ENCODE measurements at regions not wholly inside any gene's neighbourhood (a gene's known extent, or its start where the extent isn't known, plus 50 kb on each side); places are given as distances from the start of the nearest gene placed in this dataset.

GRCh38 chr20:58077282-58077681, 151.2 kb downstream of the ANKRD60 start:
- Histone ChIP-seq H3K4me3 (ENCODE audit: control insufficient read depth in 2 of 3, extremely low read depth in 1 of 3, insufficient read depth in 2 of 3, low read depth in 1 of 3, low read length in 3 of 3) (no peak overlapping the region), H4K20me1 (ENCODE audit: control insufficient read depth, extremely low read depth, insufficient read depth, low read length) (no peaks in the 10 kb centered on the region), H3K27ac (ENCODE audit: control insufficient read depth, insufficient read depth, low read length) (no peak overlapping the region), H3K4me1 (ENCODE audit: control insufficient read depth, extremely low read depth, insufficient read depth, low read length) (peaks cover 6% of the 10 kb centered on the region), H2AFZ (ENCODE audit: control insufficient read depth, low read length) (no peak overlapping the region), H3K9me1 (ENCODE audit: control insufficient read depth, extremely low read depth, insufficient read depth, low read length) (no peaks in the 10 kb centered on the region), H3K9ac (ENCODE audit: control insufficient read depth, extremely low read depth, insufficient read depth, low read length) (no peak overlapping the region), H3K27me3 (ENCODE audit: control insufficient read depth, extremely low read depth, insufficient read depth, low read length) (peaks cover 39% of the 10 kb centered on the region), H3K36me3 (ENCODE audit: control insufficient read depth in 2 of 2, extremely low read depth in 1 of 2, insufficient read depth in 2 of 2, low read length in 2 of 2) (no peaks in the 10 kb centered on the region), H3K79me2 (ENCODE audit: control insufficient read depth, insufficient read depth, low read length) (no peaks in the 10 kb centered on the region), H3K9me3 (ENCODE audit: control insufficient read depth, low read depth, low read length) (no peaks in the 10 kb centered on the region), H3K4me2 (ENCODE audit: control insufficient read depth, extremely low read depth, insufficient read depth, low read depth, low read length) (no peak overlapping the region)
- FAIRE-seq (no peak), DNase-seq (ENCODE audit: low read depth, low spot score) (no peak)
- dilution Hi-C loops (cut with MboI; ENCODE audit: extremely low pct_ligation_motif_present, low sequenced_read_pairs): no loop called here
- TF ChIP-seq EZH2 (IDR thresholded peaks at IDR 0.05; ENCODE audit: low read length): no peak
- TF ChIP-seq CTCF (optimal IDR thresholded peaks at IDR 0.05 in 1 of 3, IDR thresholded peaks at IDR 0.05 in 1 of 3, conservative IDR thresholded peaks at IDR 0.05 in 1 of 3; ENCODE audit: extremely low read depth in 1 of 3, insufficient read depth in 2 of 3, low read length in 3 of 3): no peak

- H3K36me3 ChIP-seq (ENCODE audit: control insufficient read depth in 2 of 2, extremely low read depth in 1 of 2, insufficient read depth in 2 of 2, low read length in 2 of 2): no peaks in the 10 kb centered on the region
- no peak overlapping the region for H3K9ac ChIP-seq (ENCODE audit: control insufficient read depth, extremely low read depth, insufficient read depth, low read length)
- no peak for FAIRE-seq
- no peaks in the 10 kb centered on the region for H3K79me2 ChIP-seq (ENCODE audit: control insufficient read depth, insufficient read depth, low read length)
- DNase-seq (ENCODE audit: low read depth, low spot score): no peak
- H3K9me3 ChIP-seq (ENCODE audit: control insufficient read depth, low read depth, low read length): no peaks in the 10 kb centered on the region
- H3K4me2 ChIP-seq (ENCODE audit: control insufficient read depth, extremely low read depth, insufficient read depth, low read depth, low read length): no peak overlapping the region
- H2AFZ ChIP-seq (ENCODE audit: control insufficient read depth, low read length): no peak overlapping the region
- dilution Hi-C loops (cut with MboI; ENCODE audit: extremely low pct_ligation_motif_present, low sequenced_read_pairs): no loop called here
- no peaks in the 10 kb centered on the region for H3K9me1 ChIP-seq (ENCODE audit: control insufficient read depth, extremely low read depth, insufficient read depth, low read length)
- peaks cover 6% of the 10 kb centered on the region for H3K4me1 ChIP-seq (ENCODE audit: control insufficient read depth, extremely low read depth, insufficient read depth, low read length)
- no peak for TF ChIP-seq CTCF (optimal IDR thresholded peaks at IDR 0.05 in 1 of 3, IDR thresholded peaks at IDR 0.05 in 1 of 3, conservative IDR thresholded peaks at IDR 0.05 in 1 of 3; ENCODE audit: extremely low read depth in 1 of 3, insufficient read depth in 2 of 3, low read length in 3 of 3)
- TF ChIP-seq EZH2 (IDR thresholded peaks at IDR 0.05; ENCODE audit: low read length): no peak
- no peak overlapping the region for H3K4me3 ChIP-seq (ENCODE audit: control insufficient read depth in 2 of 3, extremely low read depth in 1 of 3, insufficient read depth in 2 of 3, low read depth in 1 of 3, low read length in 3 of 3)
- H3K27ac ChIP-seq (ENCODE audit: control insufficient read depth, insufficient read depth, low read length): no peak overlapping the region
- no peaks in the 10 kb centered on the region for H4K20me1 ChIP-seq (ENCODE audit: control insufficient read depth, extremely low read depth, insufficient read depth, low read length)
- H3K27me3 ChIP-seq (ENCODE audit: control insufficient read depth, extremely low read depth, insufficient read depth, low read length): peaks cover 45% of the 10 kb centered on the region
Measured at GRCh38 chr20:58076405-58076804, 152.0 kb downstream of the ANKRD60 start.
